Activated CD8-positive, alpha-beta memory T cell treated with anti-CD3 and anti-CD28 coated beads for 1 hour (primary cell): ENCODE measurements at regions not wholly inside any gene's neighbourhood (a gene's known extent, or its start where the extent isn't known, plus 50 kb on each side); places are given as distances from the start of the nearest gene placed in this dataset.
"Not testable (repeated sequence)": the region's sequence is repeated elsewhere in the genome, so short reads cannot be mapped to it uniquely, and the experiment has no call there.

Source experiments
- DNase-seq, 2 donors: peaks; one replicate each; pipeline ENCODE4 v3.0.0-alpha.2; 2020; ENCODE audit warnings: low read depth in 1 of 2; ENCODE audit errors: extremely low read depth in 1 of 2

DNA sequence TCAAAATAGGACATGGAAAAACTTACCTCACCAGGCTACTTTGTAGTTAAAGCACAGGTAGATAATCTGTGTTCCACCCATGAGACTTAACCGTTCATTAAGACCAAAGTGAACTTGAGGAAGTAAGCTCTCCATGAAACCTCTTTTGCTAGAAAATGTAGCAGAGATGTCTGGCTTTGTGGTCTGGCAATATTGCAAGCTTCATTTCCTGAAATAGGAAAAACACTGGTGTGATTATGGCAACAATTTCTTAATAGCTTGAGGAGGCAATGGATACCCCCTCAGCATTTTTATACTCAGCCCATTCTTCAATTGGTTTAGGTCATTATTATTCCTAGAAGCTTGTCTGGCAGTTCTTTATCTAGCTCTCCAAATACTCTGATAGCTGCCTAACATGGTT is 957.3 kb downstream of the IGSF11 start:
- no peak for DNase-seq

- no peak for DNase-seq
Observed at GRCh38 chr3:118080889-118081288, 953.8 kb downstream of the IGSF11 start.

DNA sequence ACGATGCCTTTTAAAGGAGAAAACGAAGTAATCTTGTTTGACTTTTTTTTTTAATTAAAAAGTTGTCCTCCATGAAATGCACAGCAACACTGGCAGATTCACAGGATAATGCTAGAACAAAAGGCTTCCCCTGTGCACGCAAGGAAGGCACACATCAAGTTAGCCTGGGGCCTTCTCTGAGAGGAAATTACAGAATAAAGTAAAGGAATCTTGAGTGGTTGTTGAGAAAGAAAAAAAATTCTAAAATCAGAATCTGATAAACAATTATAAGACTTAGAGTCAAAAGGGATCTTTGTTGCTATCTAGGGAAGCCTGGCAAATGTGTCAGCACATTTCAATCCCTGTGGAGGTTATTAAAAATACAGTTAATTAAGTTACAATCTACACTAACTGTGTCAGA is 946.0 kb downstream of the IGSF11 start:
- DNase-seq: no peak

- DNase-seq: no peak
Observed at GRCh38 chr3:118089563-118089962, 945.1 kb downstream of the IGSF11 start.

DNA sequence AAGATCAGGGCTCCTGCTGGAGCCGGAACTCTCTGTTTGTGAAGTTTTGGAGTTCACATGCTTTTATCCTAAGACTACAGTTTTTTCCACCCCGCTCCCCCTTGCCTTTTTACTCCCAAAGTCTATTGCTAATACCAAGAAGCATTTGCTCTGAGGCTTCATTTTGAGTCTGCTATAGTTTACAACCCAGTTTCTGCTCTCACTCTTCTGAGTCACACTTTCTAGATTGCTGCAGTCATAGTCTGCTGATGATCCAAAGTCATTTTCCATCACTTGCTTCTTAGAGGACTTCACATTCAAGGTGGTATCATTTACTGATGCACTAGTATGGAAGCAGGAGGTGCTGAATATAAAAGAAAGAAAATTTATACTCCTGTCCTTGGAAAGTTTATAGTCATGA is 937.4 kb downstream of the IGSF11 start:
- DNase-seq: no peak

- no peak for DNase-seq
Observed at GRCh38 chr3:118097660-118098059, 937.0 kb downstream of the IGSF11 start.

GRCh38 chr3:118098827-118099226 is 935.8 kb downstream of the IGSF11 start:
- DNase-seq: no peak

- DNase-seq: no peak
Observed at GRCh38 chr3:118101891-118102290, 932.8 kb downstream of the IGSF11 start.

- no peak for DNase-seq
Observed at GRCh38 chr3:118102737-118103136, 931.9 kb downstream of the IGSF11 start.

GRCh38 chr3:118108201-118108600 is 926.4 kb downstream of the IGSF11 start:
- no peak for DNase-seq

- DNase-seq: no peak
Observed at GRCh38 chr3:118108769-118109168, 925.9 kb downstream of the IGSF11 start.

- DNase-seq: no peak
Observed at GRCh38 chr3:118110211-118110610, 924.4 kb downstream of the IGSF11 start.

- DNase-seq: no peak
Observed at GRCh38 chr3:118116991-118117390, 917.7 kb downstream of the IGSF11 start.

DNA sequence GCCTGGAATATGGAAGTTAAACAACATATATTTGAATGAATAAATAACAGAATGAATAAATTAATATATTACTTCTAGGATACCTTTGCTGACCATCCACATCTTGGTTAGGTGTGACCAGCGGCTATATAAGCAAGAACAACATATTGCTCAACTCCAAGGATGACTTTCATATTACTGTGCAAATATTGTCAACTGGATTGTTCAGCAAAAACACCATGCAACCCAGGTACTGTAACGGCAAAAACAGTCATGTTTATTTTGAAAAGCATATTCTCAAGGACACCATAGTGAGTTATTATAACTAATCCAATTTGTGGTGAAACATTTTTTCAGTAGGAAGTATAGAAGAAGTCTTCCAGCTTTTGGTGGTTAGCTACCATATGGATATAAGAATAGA is 907.9 kb downstream of the IGSF11 start:
- no peak for DNase-seq

DNA sequence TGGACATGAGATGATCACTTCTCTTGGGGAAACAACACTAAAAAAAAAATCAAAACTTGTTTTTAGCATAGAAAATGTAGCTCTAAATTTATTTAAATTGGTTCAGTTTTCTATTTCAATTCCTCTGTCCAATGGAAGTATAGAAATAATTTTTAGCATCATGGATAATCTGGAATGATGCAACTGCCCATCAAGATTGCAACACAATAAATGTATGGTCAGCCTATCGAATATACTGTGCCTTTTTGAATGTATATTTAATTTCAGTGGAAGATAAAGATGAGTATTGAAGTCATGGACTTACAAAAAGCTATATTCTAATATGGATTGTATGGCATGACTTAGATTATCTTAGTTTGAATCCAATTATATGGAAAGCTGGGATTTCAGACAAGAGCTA is 906.7 kb downstream of the IGSF11 start:
- no peak for DNase-seq

GRCh38 chr3:118128886-118129285 is 905.8 kb downstream of the IGSF11 start:
- no peak for DNase-seq

DNA sequence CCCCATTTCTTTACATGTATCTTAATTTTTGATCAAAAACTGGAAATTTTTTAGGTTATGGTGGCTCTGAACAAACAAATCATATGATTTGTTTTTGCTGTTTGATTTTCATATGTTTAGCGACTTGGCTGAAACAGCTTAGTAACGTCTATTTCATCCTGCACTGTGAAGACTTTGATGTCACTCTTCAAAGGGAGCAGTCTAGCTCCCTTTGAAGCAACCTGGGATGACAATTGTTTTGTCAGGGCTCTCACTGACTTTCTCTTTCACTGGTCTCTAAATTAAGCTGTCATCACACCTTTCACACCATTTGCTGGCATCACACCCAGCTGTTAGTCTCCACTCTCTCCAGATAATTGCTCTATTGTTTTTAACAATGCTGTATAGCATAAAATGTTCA is 896.9 kb downstream of the IGSF11 start:
- DNase-seq: no peak

GRCh38 chr3:118144919-118145318 is 889.7 kb downstream of the IGSF11 start:
- no peak for DNase-seq

DNA sequence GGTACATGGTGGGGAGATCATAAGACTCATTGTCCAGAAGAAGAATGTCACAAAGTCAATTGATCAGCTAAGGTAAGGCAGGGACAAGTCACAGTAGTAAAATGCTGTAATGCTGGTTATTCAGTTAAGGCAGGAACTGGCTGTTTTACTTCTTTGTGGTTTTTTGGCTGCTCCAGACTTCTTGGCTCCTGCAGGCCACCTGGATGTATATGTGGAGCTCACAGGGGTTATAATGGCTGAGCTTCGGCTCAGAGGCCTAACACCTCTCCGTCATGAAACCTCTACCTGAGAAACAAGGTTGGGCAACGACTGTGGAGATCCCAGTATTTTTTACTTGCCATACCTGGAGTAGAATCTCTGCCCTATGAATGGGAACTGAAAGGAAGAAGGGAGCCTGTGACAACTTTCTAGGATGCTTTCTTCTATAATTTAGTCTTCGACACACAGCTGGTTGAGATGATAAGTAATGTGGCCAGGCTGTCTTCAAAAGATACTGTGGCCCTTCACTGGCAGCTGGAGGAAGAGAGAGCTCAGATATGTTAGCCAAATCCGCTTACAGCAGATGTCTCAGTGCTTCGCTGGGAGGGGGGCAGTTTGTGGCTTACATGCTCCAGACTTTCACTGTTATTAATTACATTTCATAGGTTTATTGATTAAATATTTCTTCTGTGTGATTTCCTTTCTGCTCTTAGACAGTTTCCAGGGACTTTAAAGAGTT is 887.8 kb downstream of the IGSF11 start:
- DNase-seq: no peak

GRCh38 chr3:118151164-118151563 is 883.5 kb downstream of the IGSF11 start:
- no peak for DNase-seq

DNA sequence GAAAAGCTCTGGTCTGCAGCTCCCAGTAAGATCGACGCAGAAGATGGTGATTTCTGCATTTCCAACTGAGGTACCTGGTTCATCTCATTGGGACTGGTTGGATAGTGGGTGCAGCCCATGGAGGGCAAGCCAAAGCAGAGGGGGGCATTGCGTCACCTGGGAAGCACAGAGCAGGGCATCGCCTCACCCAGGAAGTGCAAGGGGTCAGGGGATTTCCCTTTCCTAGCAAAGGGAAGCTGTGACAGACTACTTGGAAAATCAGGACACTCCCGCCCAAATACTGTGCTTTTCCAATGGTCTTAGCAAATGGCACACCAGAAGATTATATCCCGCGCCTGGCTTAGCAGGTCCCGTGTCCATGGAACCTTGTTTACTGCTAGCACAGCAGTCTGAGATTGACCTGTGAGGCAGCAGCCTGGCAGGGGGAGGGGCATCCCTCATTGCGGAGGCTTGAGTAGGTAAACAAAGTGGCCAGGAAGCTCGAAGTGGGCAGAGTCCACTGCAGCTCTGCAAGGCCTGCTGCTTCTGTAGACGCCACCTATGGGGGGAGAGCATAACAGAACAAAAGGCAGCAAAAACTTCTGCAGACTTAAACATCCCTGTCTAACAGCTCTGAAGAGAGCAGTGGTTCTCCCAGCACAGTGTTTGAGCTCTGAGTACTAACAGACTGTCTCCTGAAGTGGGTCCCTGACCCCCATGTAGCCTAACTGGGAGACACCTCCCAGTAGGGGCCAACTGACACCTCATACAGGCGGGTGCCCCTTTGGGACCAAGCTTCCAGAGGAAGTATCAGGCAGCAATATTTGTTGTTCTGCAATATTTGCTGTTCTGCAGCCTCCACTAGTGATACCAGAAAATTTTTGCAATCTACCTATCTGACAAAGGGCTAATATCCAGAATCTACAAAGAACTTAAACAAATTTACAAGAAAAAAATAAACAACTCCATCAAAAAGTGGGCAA is 871.7 kb downstream of the IGSF11 start:
- not testable (repeated sequence) for DNase-seq

DNA sequence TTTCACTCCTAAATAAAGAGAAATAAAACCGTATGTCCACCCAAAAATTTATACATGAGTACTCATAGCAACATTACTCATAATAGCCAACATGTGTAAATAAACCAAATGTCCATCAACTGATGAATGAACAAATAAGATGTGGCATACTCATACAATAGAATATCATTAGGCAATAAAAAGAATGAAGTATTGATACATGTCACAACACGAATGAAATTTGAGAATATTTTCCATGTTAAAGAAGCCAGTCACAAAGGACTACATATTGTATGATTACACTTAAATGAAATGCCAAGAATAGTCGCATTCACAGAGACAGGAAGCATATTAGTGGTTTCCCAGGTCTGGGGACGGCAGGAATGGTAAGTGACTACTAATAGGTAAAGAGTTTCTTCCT is 869.2 kb downstream of the IGSF11 start:
- DNase-seq: no peak
